H9 (cell line): ENCODE measurements at regions not wholly inside any gene's neighbourhood (a gene's known extent, or its start where the extent isn't known, plus 50 kb on each side); places are given as distances from the start of the nearest gene placed in this dataset.

Experiments used
- DNase-seq: peaks from one replicate; pipeline ENCODE4 v3.0.0-alpha.2; 2017
- H2AFZ ChIP-seq: one replicate; pipeline ENCODE4 v1.6.1; 2013; ENCODE audit warnings: mild to moderate bottlenecking, low read length, control low read depth, moderate library complexity
- H2AK5ac ChIP-seq: 2 replicates; pipeline ENCODE4 v1.6.1; 2013; ENCODE audit warnings: low read length, control low read depth, mixed read lengths; ENCODE audit not compliant: insufficient read length
- H2BK120ac ChIP-seq: one replicate; pipeline ENCODE4 v1.6.1; 2013; ENCODE audit warnings: low read depth, mild to moderate bottlenecking, low read length, control low read depth, inconsistent platforms; ENCODE audit not compliant: poor library complexity, severe bottlenecking
- H2BK12ac ChIP-seq: 2 replicates; pipeline ENCODE4 v1.6.1; 2013; ENCODE audit warnings: low read length, control low read depth, mixed read lengths, low read depth; ENCODE audit not compliant: insufficient read length
- H2BK15ac ChIP-seq: 2 replicates; pipeline ENCODE4 v1.6.1; 2013; ENCODE audit warnings: low read depth, low read length, control low read depth
- H2BK20ac ChIP-seq: one replicate; pipeline ENCODE4 v1.6.1; 2013; ENCODE audit warnings: low read depth, mild to moderate bottlenecking, low read length, control low read depth, inconsistent platforms; ENCODE audit not compliant: poor library complexity, severe bottlenecking
- H2BK5ac ChIP-seq: 2 replicates; pipeline ENCODE4 v1.6.1; 2013; ENCODE audit warnings: low read length, control low read depth, mixed read lengths; ENCODE audit not compliant: insufficient read length
- H3K14ac ChIP-seq: 2 replicates; pipeline ENCODE4 v1.6.1; 2013; ENCODE audit warnings: low read length, control low read depth; ENCODE audit not compliant: insufficient read depth
- H3K18ac ChIP-seq: 2 replicates; pipeline ENCODE4 v1.6.1; 2013; ENCODE audit warnings: low read depth, mild to moderate bottlenecking, mixed read lengths, low read length, control low read depth; ENCODE audit not compliant: insufficient read length
- H3K23ac ChIP-seq: 2 replicates; pipeline ENCODE4 v1.6.1; 2013; ENCODE audit warnings: low read length, control low read depth, mixed read lengths, low read depth; ENCODE audit not compliant: insufficient read length
- H3K23me2 ChIP-seq: 2 replicates; pipeline ENCODE4 v1.6.1; 2013; ENCODE audit warnings: low read depth, mild to moderate bottlenecking, mixed read lengths, low read length, control low read depth; ENCODE audit not compliant: insufficient read length, poor library complexity, severe bottlenecking
- H3K27ac ChIP-seq: 2 replicates; pipeline ENCODE4 v1.5.1; 2013; ENCODE audit warnings: low read length, control low read depth, mixed read lengths, low read depth; ENCODE audit not compliant: insufficient read length
- H3K27me3 ChIP-seq: 2 replicates; pipeline ENCODE4 v1.6.1; 2013; ENCODE audit warnings: low read length, control low read depth, inconsistent platforms; ENCODE audit not compliant: insufficient read depth
- H3K4ac ChIP-seq: 2 replicates; pipeline ENCODE4 v1.6.1; 2013; ENCODE audit warnings: low read depth, mild to moderate bottlenecking, control low read depth, inconsistent platforms, low read length, moderate library complexity
- H3K4me1 ChIP-seq: 2 replicates; pipeline ENCODE4 v1.6.1; 2013; ENCODE audit warnings: low read length, control low read depth, inconsistent platforms; ENCODE audit not compliant: insufficient read depth
- H3K4me2 ChIP-seq: 2 replicates; pipeline ENCODE4 v1.6.1; 2013; ENCODE audit warnings: low read length, control low read depth, mixed read lengths; ENCODE audit not compliant: insufficient read length, insufficient read depth
- H3K56ac ChIP-seq: 2 replicates; pipeline ENCODE4 v1.6.1; 2013; ENCODE audit warnings: low read depth, mild to moderate bottlenecking, mixed read lengths, low read length, control low read depth; ENCODE audit not compliant: insufficient read length
- H3K79me1 ChIP-seq: 2 replicates; pipeline ENCODE4 v1.6.1; 2013; ENCODE audit warnings: low read depth, mild to moderate bottlenecking, moderate library complexity, low read length, control low read depth, inconsistent platforms; ENCODE audit not compliant: insufficient read depth, poor library complexity, severe bottlenecking
- H3K79me2 ChIP-seq: 2 replicates; pipeline ENCODE4 v1.6.1; 2013; ENCODE audit warnings: low read length, control low read depth, inconsistent platforms; ENCODE audit not compliant: insufficient read depth
- H3K9ac ChIP-seq: 2 replicates; pipeline ENCODE4 v1.6.1; 2013; ENCODE audit warnings: low read length, control low read depth, mixed read lengths; ENCODE audit not compliant: insufficient read length; ENCODE audit errors: extremely low read depth
- H3K9me3 ChIP-seq: one replicate; pipeline ENCODE4 v1.6.1; 2013; ENCODE audit warnings: low read depth, low read length, inconsistent platforms; ENCODE audit not compliant: control insufficient read depth
- H3T11ph ChIP-seq: one replicate; pipeline ENCODE4 v1.6.1; 2013; ENCODE audit warnings: mild to moderate bottlenecking, low read length, control low read depth, inconsistent platforms
- H4K20me1 ChIP-seq: one replicate; pipeline ENCODE4 v1.6.1; 2013; ENCODE audit not compliant: control insufficient read depth, insufficient read length, insufficient read depth
- H4K5ac ChIP-seq: 2 replicates; pipeline ENCODE4 v1.6.1; 2013; ENCODE audit warnings: low read depth, mild to moderate bottlenecking, mixed read lengths, low read length, control low read depth; ENCODE audit not compliant: insufficient read length
- H4K8ac ChIP-seq: replicated peaks from 2 replicates; pipeline ENCODE4 v1.6.1; 2013; ENCODE audit warnings: low read length, control low read depth, mixed read lengths, low read depth; ENCODE audit not compliant: insufficient read length
- H4K91ac ChIP-seq: 2 replicates; pipeline ENCODE4 v1.6.1; 2013; ENCODE audit warnings: low read depth, mild to moderate bottlenecking, moderate library complexity, mixed read lengths, low read length, control low read depth; ENCODE audit not compliant: insufficient read length
- H3K27ac Mint-ChIP-seq, 3 experiments: 2 replicates in 2 of 3; 3 replicates in 1 of 3; pipeline ENCODE4 v1.8.0; 2020 to 2021; ENCODE audit warnings: mixed read lengths in 3 of 3, mild to moderate bottlenecking in 1 of 3, moderate library complexity in 1 of 3
- H3K27me3 Mint-ChIP-seq: 2 replicates; pipeline ENCODE4 v1.8.0; 2021; ENCODE audit warnings: low read depth, mild to moderate bottlenecking, moderate library complexity, mixed read lengths
- H3K36me3 Mint-ChIP-seq, 3 experiments: 2 replicates in 2 of 3; 3 replicates in 1 of 3; pipeline ENCODE4 v1.8.0; 2020 to 2021; ENCODE audit warnings: low read depth in 3 of 3, mixed read lengths in 3 of 3; ENCODE audit not compliant: insufficient read depth in 1 of 3
- H3K4me1 Mint-ChIP-seq, 2 experiments: 2 replicates each; pipeline ENCODE4 v1.8.0; 2020; ENCODE audit warnings: mixed read lengths in 2 of 2
- H3K4me3 Mint-ChIP-seq, 2 experiments: 2 replicates in 1 of 2; 3 replicates in 1 of 2; pipeline ENCODE4 v1.8.0; 2020 to 2021; ENCODE audit warnings: mild to moderate bottlenecking in 2 of 2, mixed read lengths in 2 of 2, moderate library complexity in 1 of 2
- H3K9me3 Mint-ChIP-seq, 2 experiments: 2 replicates in 1 of 2; 3 replicates in 1 of 2; pipeline ENCODE4 v1.8.0; 2020; ENCODE audit warnings: mild to moderate bottlenecking in 2 of 2, mixed read lengths in 2 of 2, moderate library complexity in 1 of 2
- TF ChIP-seq, protein P1 (sequence below): fragments of 200-600 bp; sonication (generic); conservative IDR thresholded peaks from 3 replicates; pipeline ENCODE4 v1.8.0; 2021; ENCODE audit warnings: antibody characterized with exemption, mild to moderate bottlenecking

DNA sequence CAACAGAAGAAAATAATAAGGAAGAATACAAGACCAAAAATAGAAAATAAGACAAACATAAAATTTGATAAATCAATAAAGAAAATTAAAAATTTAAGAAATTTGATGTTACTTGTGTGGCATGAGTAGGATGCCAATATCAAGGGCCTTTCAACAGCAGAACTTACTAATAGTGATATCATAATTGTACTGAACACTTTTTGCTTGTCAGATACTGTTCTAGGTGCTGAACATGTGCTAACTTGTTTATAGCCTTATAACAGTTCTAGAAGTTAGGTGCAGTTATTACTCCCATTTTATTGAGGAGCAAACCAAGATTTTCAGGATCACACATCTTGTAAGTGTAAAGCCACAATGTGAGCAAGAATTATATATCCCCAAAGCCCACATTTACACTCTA is 546.0 kb upstream of the EPHA5 start:
- Histone ChIP-seq H3K4me2 (no peak overlapping the region), H4K20me1 (no peaks in the 10 kb centered on the region), H2BK12ac (no peak overlapping the region), H2AFZ (no peak overlapping the region), H3K23ac (no peak overlapping the region), H3K9me3 (no peaks in the 10 kb centered on the region), H3K4ac (no peak overlapping the region), H2BK5ac (no peak overlapping the region), H3K27ac (no peak overlapping the region), H3K4me1 (no peaks in the 10 kb centered on the region), H3K23me2 (no peaks in the 10 kb centered on the region), H2BK20ac (no peak overlapping the region), H3K27me3 (no peaks in the 10 kb centered on the region), H3K9ac (no peak overlapping the region), H3K79me1 (no peaks in the 10 kb centered on the region), H4K91ac (no peak overlapping the region), H3K56ac (no peak overlapping the region), H3K18ac (no peak overlapping the region), H3K79me2 (no peaks in the 10 kb centered on the region), H2AK5ac (no peak overlapping the region), H3K14ac (no peak overlapping the region), H4K5ac (no peak overlapping the region), H4K8ac (no peak overlapping the region), H2BK120ac (no peak overlapping the region), H3T11ph (no peak overlapping the region), H2BK15ac (no peak overlapping the region)
- Mint-ChIP-seq H3K27ac (no peak overlapping the region), H3K27me3 (no peaks in the 10 kb centered on the region), H3K4me1 (no peaks in the 10 kb centered on the region), H3K4me3 (no peak overlapping the region), H3K9me3 (no peaks in the 10 kb centered on the region), H3K36me3 (no peaks in the 10 kb centered on the region)
- no peak for DNase-seq
- TF ChIP-seq, protein P1, sequence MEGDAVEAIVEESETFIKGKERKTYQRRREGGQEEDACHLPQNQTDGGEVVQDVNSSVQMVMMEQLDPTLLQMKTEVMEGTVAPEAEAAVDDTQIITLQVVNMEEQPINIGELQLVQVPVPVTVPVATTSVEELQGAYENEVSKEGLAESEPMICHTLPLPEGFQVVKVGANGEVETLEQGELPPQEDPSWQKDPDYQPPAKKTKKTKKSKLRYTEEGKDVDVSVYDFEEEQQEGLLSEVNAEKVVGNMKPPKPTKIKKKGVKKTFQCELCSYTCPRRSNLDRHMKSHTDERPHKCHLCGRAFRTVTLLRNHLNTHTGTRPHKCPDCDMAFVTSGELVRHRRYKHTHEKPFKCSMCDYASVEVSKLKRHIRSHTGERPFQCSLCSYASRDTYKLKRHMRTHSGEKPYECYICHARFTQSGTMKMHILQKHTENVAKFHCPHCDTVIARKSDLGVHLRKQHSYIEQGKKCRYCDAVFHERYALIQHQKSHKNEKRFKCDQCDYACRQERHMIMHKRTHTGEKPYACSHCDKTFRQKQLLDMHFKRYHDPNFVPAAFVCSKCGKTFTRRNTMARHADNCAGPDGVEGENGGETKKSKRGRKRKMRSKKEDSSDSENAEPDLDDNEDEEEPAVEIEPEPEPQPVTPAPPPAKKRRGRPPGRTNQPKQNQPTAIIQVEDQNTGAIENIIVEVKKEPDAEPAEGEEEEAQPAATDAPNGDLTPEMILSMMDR = no peak
